Endothelial cell of umbilical vein (primary cell): ENCODE measurements at regions not wholly inside any gene's neighbourhood (a gene's known extent, or its start where the extent isn't known, plus 50 kb on each side); places are given as distances from the start of the nearest gene placed in this dataset.

Experiments
- BruUV-seq: library from RNA; stranded (reverse); fragments of 400-500 nt; replicated peaks from 2 replicates; lab custom pipeline; 2021; lab: Mats Ljungman, UMichigan
- CTCF ChIA-PET: fragments of 300-600, 350-600 bp; sonication (Branson Sonifier 250); formaldehyde crosslinking; loops from one replicate; lab custom pipeline; 2021; ENCODE audit warnings: antibody characterized with exemption, inconsistent platforms; lab: Charles Lee
- POLR2A ChIA-PET: fragments of 300-600, 350-600 bp; sonication (Branson Sonifier 250); formaldehyde crosslinking; loops from one replicate; lab custom pipeline; 2021; ENCODE audit warnings: antibody characterized with exemption, inconsistent platforms; lab: Charles Lee
- DNase-seq: peaks from one replicate; pipeline ENCODE4 v3.0.0-alpha.2; 2011; ENCODE audit warnings: low read depth, low spot score
- FAIRE-seq: peaks from 2 replicates; lab custom pipeline; 2011; peaks lifted over from hg19 to GRCh38; lab: Jason Lieb, UNC
- H2AFZ ChIP-seq: 2 replicates; pipeline ENCODE4 v1.6.0; 2012; ENCODE audit warnings: low read depth, low read length, control low read depth, inconsistent platforms
- H3K27ac ChIP-seq: 2 replicates; pipeline ENCODE4 v1.5.1; 2011; ENCODE audit warnings: low read depth, mild to moderate bottlenecking, control low read depth, low read length, moderate library complexity; ENCODE audit not compliant: insufficient read depth
- H3K27me3 ChIP-seq, 2 experiments: 2 replicates each; pipeline versions ENCODE4 v1.6.0 to v1.6.1; 2011; ENCODE audit warnings: low read length in 2 of 2, mixed read lengths in 1 of 2; ENCODE audit not compliant: control insufficient read depth in 2 of 2, insufficient read depth in 2 of 2
- H3K36me3 ChIP-seq, 2 experiments: 2 replicates in 1 of 2; 3 replicates in 1 of 2; pipeline ENCODE4 v1.5.1; 2011; ENCODE audit warnings: low read length in 2 of 2, mild to moderate bottlenecking in 1 of 2, moderate library complexity in 1 of 2; ENCODE audit not compliant: control insufficient read depth in 2 of 2, insufficient read depth in 2 of 2; ENCODE audit errors: extremely low read depth in 1 of 2
- H3K4me1 ChIP-seq: 3 replicates; pipeline ENCODE4 v1.5.1; 2011; ENCODE audit warnings: mild to moderate bottlenecking, low read length; ENCODE audit not compliant: control insufficient read depth, insufficient read depth; ENCODE audit errors: extremely low read depth
- H3K4me2 ChIP-seq: 2 replicates; pipeline ENCODE4 v1.6.1; 2011; ENCODE audit warnings: low read length, control low read depth, mixed read lengths; ENCODE audit not compliant: insufficient read depth
- H3K4me3 ChIP-seq, 3 experiments: fragments of 200-600 bp in 1 of 3; sonication (generic), shearing (Covaris generic) in 1 of 3; replicated peaks in 1 of 3; 2 replicates each; pipeline ENCODE4 v1.5.1; 2011 to 2016; ENCODE audit warnings: control low read depth in 3 of 3, low read length in 3 of 3, mild to moderate bottlenecking in 2 of 3, inconsistent platforms in 1 of 3, low read depth in 1 of 3, moderate library complexity in 1 of 3; ENCODE audit not compliant: insufficient read depth in 1 of 3
- H3K79me2 ChIP-seq: 2 replicates; pipeline ENCODE4 v1.6.0; 2012; ENCODE audit warnings: low read length, inconsistent platforms; ENCODE audit not compliant: control insufficient read depth, insufficient read depth
- H3K9ac ChIP-seq: replicated peaks from 2 replicates; pipeline ENCODE3; 2011; ENCODE audit warnings: low read length, control low read depth; ENCODE audit not compliant: insufficient read depth; ENCODE audit errors: extremely low read depth
- H3K9me1 ChIP-seq: replicated peaks from 3 replicates; pipeline ENCODE4 v1.6.0; 2011; ENCODE audit warnings: mild to moderate bottlenecking, low read length; ENCODE audit not compliant: control insufficient read depth, insufficient read depth; ENCODE audit errors: extremely low read depth
- H3K9me3 ChIP-seq: replicated peaks from 2 replicates; pipeline ENCODE4 v1.5.1; 2012; ENCODE audit warnings: low read length, inconsistent platforms; ENCODE audit not compliant: control insufficient read depth, insufficient read depth
- H4K20me1 ChIP-seq: replicated peaks from 2 replicates; pipeline ENCODE3; 2011; ENCODE audit warnings: mild to moderate bottlenecking, low read length; ENCODE audit not compliant: control insufficient read depth, insufficient read depth; ENCODE audit errors: extremely low read depth
- EZH2 ChIP-seq: IDR thresholded peaks from 2 replicates; pipeline ENCODE4 v1.6.1; 2012; ENCODE audit warnings: borderline replicate concordance, low read depth, mild to moderate bottlenecking, moderate library complexity, low read length, inconsistent platforms; ENCODE audit not compliant: severe bottlenecking
- FOS ChIP-seq: IDR thresholded peaks from 2 replicates; pipeline ENCODE4 v1.6.1; 2011; ENCODE audit warnings: mild to moderate bottlenecking, low read length, moderate library complexity, borderline replicate concordance; ENCODE audit not compliant: insufficient read depth
- GATA2 ChIP-seq: IDR thresholded peaks from 2 replicates; pipeline ENCODE4 v1.7.0; 2011; ENCODE audit warnings: low read depth, mild to moderate bottlenecking, moderate library complexity, mixed read lengths, low read length; ENCODE audit not compliant: insufficient read length, insufficient read depth
- JUN ChIP-seq: IDR thresholded peaks from 2 replicates; pipeline ENCODE4 v1.6.1; 2011; ENCODE audit warnings: borderline replicate concordance, low read depth; ENCODE audit not compliant: insufficient read length, insufficient read depth
- MYC ChIP-seq: IDR thresholded peaks from one replicate; pipeline ENCODE4 v1.6.1; 2011; ENCODE audit warnings: mild to moderate bottlenecking, low read depth, low read length
- POLR2A ChIP-seq: IDR thresholded peaks from 2 replicates; pipeline ENCODE4 v1.6.1; 2012; ENCODE audit warnings: low read depth, mild to moderate bottlenecking, control low read depth, low read length
- POLR2AphosphoS5 ChIP-seq: IDR thresholded peaks from 2 replicates; pipeline ENCODE4 v1.6.1; 2012; ENCODE audit warnings: low read depth, mild to moderate bottlenecking, control low read depth, low read length, moderate library complexity; ENCODE audit not compliant: insufficient read depth
- dilution Hi-C: fragments of 300-500 bp; cut with MboI; formaldehyde crosslinking; loops from one replicate; pipeline ENCODE4 v1.15.0; 2019; ENCODE audit warnings: low sequenced_read_pairs; ENCODE audit not compliant: extremely low pct_ligation_motif_present
- intact Hi-C: fragments of 100-400 bp; cut with micrococcal nuclease; formaldehyde crosslinking; loops from one replicate; pipeline ENCODE4 v1.10.0; 2022
- TF ChIP-seq, protein P1 (sequence below): IDR thresholded peaks from 2 replicates; pipeline ENCODE4 v1.6.1; 2011; ENCODE audit not compliant: insufficient read depth, insufficient read length
- TF ChIP-seq, protein P2 (sequence below), 2 donors: IDR thresholded peaks; 1 replicate in 1 of 2; 2 replicates in 1 of 2; pipeline ENCODE4 v1.5.1; 2011; ENCODE audit warnings: low read length in 2 of 2, mild to moderate bottlenecking in 2 of 2, moderate library complexity in 2 of 2, control low read depth in 1 of 2, inconsistent platforms in 1 of 2, low read depth in 1 of 2; ENCODE audit not compliant: insufficient read depth in 1 of 2; ENCODE audit errors: extremely low read depth in 1 of 2

DNA sequence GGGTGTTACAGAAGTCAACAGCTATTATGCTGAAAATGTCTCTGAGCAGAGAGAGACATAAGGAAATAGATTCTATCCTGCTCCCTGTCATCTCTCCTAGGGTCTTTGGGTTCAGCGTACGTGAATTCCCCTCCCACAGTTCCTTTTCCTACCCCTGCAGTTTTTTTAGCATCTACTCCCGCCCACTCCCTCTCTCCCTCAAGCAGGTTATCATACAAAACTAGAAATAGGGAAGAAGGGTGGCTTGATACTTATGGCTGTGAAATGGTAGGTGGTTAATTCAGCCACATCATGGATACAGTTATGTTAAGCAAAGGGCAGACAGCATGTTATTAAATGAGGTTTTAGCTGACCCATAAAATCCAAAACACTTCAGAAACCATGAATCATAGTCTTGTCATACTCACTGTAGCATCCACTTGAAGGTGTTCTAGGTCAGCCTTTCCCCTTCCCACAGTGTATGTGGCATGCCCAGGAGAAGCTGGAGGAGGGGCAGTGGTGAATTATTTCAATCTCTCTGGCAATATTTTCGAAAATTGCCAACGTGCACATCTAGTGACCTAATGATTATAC, 236.8 kb upstream of the SERP2 start:
- BruUV-seq = no TSS peak
- Histone ChIP-seq H3K9me1 (no peaks in the 10 kb centered on the region), H3K4me2 (no peak overlapping the region), H3K27me3 (no peaks in the 10 kb centered on the region), H3K9me3 (no peaks in the 10 kb centered on the region), H3K79me2 (no peaks in the 10 kb centered on the region), H3K9ac (no peak overlapping the region), H3K4me3 (no peak overlapping the region), H2AFZ (no peak overlapping the region), H3K4me1 (peaks cover 24% of the 10 kb centered on the region), H3K36me3 (no peaks in the 10 kb centered on the region), H4K20me1 (no peaks in the 10 kb centered on the region), H3K27ac (no peak overlapping the region)
- dilution Hi-C loops = no loop called here
- FAIRE-seq (no peak), DNase-seq (no peak)
- TF ChIP-seq JUN (no peak), MYC (no peak), POLR2AphosphoS5 (no peak), FOS (no peak), POLR2A (no peak), GATA2 (no peak), EZH2 (no peak)
- TF ChIP-seq, protein P1, sequence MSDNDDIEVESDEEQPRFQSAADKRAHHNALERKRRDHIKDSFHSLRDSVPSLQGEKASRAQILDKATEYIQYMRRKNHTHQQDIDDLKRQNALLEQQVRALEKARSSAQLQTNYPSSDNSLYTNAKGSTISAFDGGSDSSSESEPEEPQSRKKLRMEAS = no peak
- TF ChIP-seq, protein P2, sequence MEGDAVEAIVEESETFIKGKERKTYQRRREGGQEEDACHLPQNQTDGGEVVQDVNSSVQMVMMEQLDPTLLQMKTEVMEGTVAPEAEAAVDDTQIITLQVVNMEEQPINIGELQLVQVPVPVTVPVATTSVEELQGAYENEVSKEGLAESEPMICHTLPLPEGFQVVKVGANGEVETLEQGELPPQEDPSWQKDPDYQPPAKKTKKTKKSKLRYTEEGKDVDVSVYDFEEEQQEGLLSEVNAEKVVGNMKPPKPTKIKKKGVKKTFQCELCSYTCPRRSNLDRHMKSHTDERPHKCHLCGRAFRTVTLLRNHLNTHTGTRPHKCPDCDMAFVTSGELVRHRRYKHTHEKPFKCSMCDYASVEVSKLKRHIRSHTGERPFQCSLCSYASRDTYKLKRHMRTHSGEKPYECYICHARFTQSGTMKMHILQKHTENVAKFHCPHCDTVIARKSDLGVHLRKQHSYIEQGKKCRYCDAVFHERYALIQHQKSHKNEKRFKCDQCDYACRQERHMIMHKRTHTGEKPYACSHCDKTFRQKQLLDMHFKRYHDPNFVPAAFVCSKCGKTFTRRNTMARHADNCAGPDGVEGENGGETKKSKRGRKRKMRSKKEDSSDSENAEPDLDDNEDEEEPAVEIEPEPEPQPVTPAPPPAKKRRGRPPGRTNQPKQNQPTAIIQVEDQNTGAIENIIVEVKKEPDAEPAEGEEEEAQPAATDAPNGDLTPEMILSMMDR (IDR thresholded peaks at IDR 0.05; ENCODE audit: extremely low read depth in 1 of 2, insufficient read depth in 1 of 2, low read depth in 1 of 2, low read length in 2 of 2) = no peak
- intact Hi-C loops = no loop called here
- ChIA-PET POLR2A (no interaction called here), CTCF (no interaction called here)
